MM.1S (cell line): ENCODE measurements at regions not wholly inside any gene's neighbourhood (a gene's known extent, or its start where the extent isn't known, plus 50 kb on each side); places are given as distances from the start of the nearest gene placed in this dataset.

Experiments used
- DNase-seq: peaks from one replicate; pipeline ENCODE4 v3.0.0-alpha.2; 2015
- H2AFZ ChIP-seq: fragments of 300-600 bp; sonication (generic); 2 replicates; pipeline ENCODE4 v1.6.0; 2016; ENCODE audit warnings: antibody characterized with exemption, low read length
- H3F3A ChIP-seq: fragments of 300-600 bp; sonication (generic); 2 replicates; pipeline ENCODE4 v1.6.1; 2016; ENCODE audit warnings: mild to moderate bottlenecking, antibody characterized with exemption, low read length, moderate library complexity, mixed read lengths; ENCODE audit not compliant: insufficient read depth
- H3K27ac ChIP-seq: fragments of 300-600 bp; sonication (generic); 2 replicates; pipeline ENCODE4 v1.5.1; 2016; ENCODE audit warnings: mild to moderate bottlenecking, low read length
- H3K27me3 ChIP-seq: fragments of 300-600 bp; sonication (generic); replicated peaks from 2 replicates; pipeline ENCODE4 v1.6.0; 2016; ENCODE audit warnings: low read length; ENCODE audit not compliant: insufficient read depth
- H3K36me3 ChIP-seq: fragments of 300-600 bp; sonication (generic); replicated peaks from 2 replicates; pipeline ENCODE4 v1.6.1; 2016; ENCODE audit warnings: mild to moderate bottlenecking, low read length, mixed read lengths; ENCODE audit not compliant: insufficient read depth
- H3K4me1 ChIP-seq: fragments of 300-600 bp; sonication (generic); 2 replicates; pipeline ENCODE4 v1.6.1; 2016; ENCODE audit warnings: low read length, mixed read lengths
- H3K4me2 ChIP-seq: fragments of 300-600 bp; sonication (generic); 2 replicates; pipeline ENCODE4 v1.6.0; 2016; ENCODE audit warnings: low read depth, low read length
- H3K4me3 ChIP-seq: fragments of 300-600 bp; sonication (generic); 2 replicates; pipeline ENCODE4 v1.5.1; 2016; ENCODE audit warnings: low read length, mixed read lengths
- H3K79me2 ChIP-seq: fragments of 300-600 bp; sonication (generic); 2 replicates; pipeline ENCODE4 v1.6.1; 2016; ENCODE audit warnings: mixed run types, low read length, mixed read lengths
- H3K9ac ChIP-seq: fragments of 300-600 bp; sonication (generic); 2 replicates; pipeline ENCODE4 v1.6.1; 2016; ENCODE audit warnings: low read length, mixed read lengths
- H3K9me2 ChIP-seq: fragments of 300-600 bp; sonication (generic); replicated peaks from 2 replicates; pipeline ENCODE4 v1.6.1; 2016; ENCODE audit warnings: mild to moderate bottlenecking, low read length, mixed read lengths; ENCODE audit not compliant: insufficient read depth
- H3K9me3 ChIP-seq: fragments of 300-600 bp; sonication (generic); replicated peaks from 2 replicates; pipeline ENCODE4 v1.6.1; 2016; ENCODE audit warnings: mild to moderate bottlenecking, low read length, mixed read lengths; ENCODE audit not compliant: insufficient read depth
- H4K20me1 ChIP-seq: fragments of 300-600 bp; sonication (generic); 2 replicates; pipeline ENCODE4 v1.6.1; 2016; ENCODE audit warnings: mild to moderate bottlenecking, low read length, moderate library complexity, mixed read lengths; ENCODE audit not compliant: insufficient read depth
- CTCF ChIP-seq: fragments of 300-600 bp; sonication (generic); IDR thresholded peaks from 2 replicates; pipeline ENCODE4 v1.5.1; 2016; ENCODE audit warnings: antibody characterized with exemption, low read length, mixed read lengths
- EZH2 ChIP-seq: fragments of 300-600 bp; sonication (generic); optimal IDR thresholded peaks from 2 replicates; pipeline ENCODE3; 2017; ENCODE audit warnings: low read depth, mild to moderate bottlenecking, antibody characterized with exemption, low read length, mixed read lengths
- EZH2phosphoT487 ChIP-seq: fragments of 300-600 bp; sonication (generic); IDR thresholded peaks from 2 replicates; pipeline ENCODE4 v1.6.1; 2018; ENCODE audit warnings: antibody characterized with exemption, low read length

GRCh38 chr6:102501615-102502014 lies 1108.1 kb downstream of the GRIK2 start:
- no peak overlapping the region for H3K4me3 ChIP-seq
- H3K27me3 ChIP-seq = no peaks in the 10 kb centered on the region
- TF ChIP-seq EZH2phosphoT487 = no peak
- no peak for TF ChIP-seq CTCF
- no peak for TF ChIP-seq EZH2
- H4K20me1 ChIP-seq = no peaks in the 10 kb centered on the region
- no peaks in the 10 kb centered on the region for H3K36me3 ChIP-seq
- DNase-seq = no peak
- no peak overlapping the region for H3K4me2 ChIP-seq
- no peaks in the 10 kb centered on the region for H3K4me1 ChIP-seq
- H2AFZ ChIP-seq = no peak overlapping the region
- H3K9ac ChIP-seq = no peak overlapping the region
- H3F3A ChIP-seq = no peaks in the 10 kb centered on the region
- no peaks in the 10 kb centered on the region for H3K9me2 ChIP-seq
- H3K9me3 ChIP-seq = no peaks in the 10 kb centered on the region
- H3K27ac ChIP-seq = no peak overlapping the region
- no peaks in the 10 kb centered on the region for H3K79me2 ChIP-seq

- no peaks in the 10 kb centered on the region for H3K27me3 ChIP-seq
- no peak overlapping the region for H3K9ac ChIP-seq
- no peak for DNase-seq
- no peaks in the 10 kb centered on the region for H4K20me1 ChIP-seq
- H3K9me2 ChIP-seq = no peaks in the 10 kb centered on the region
- no peak overlapping the region for H3K4me3 ChIP-seq
- no peaks in the 10 kb centered on the region for H3K9me3 ChIP-seq
- no peak overlapping the region for H3K4me2 ChIP-seq
- H3K27ac ChIP-seq = no peak overlapping the region
- no peak overlapping the region for H2AFZ ChIP-seq
- H3K79me2 ChIP-seq = no peaks in the 10 kb centered on the region
- no peaks in the 10 kb centered on the region for H3K36me3 ChIP-seq
- no peaks in the 10 kb centered on the region for H3F3A ChIP-seq
- TF ChIP-seq CTCF = no peak
- TF ChIP-seq EZH2 = no peak
- no peak for TF ChIP-seq EZH2phosphoT487
- H3K4me1 ChIP-seq = no peaks in the 10 kb centered on the region
Measured at GRCh38 chr6:102494808-102495207, 1101.3 kb downstream of the GRIK2 start.

- H2AFZ ChIP-seq = no peak overlapping the region
- no peaks in the 10 kb centered on the region for H3K4me1 ChIP-seq
- no peak overlapping the region for H3K4me2 ChIP-seq
- no peaks in the 10 kb centered on the region for H3K27me3 ChIP-seq
- no peaks in the 10 kb centered on the region for H3K9me2 ChIP-seq
- H3K36me3 ChIP-seq = no peaks in the 10 kb centered on the region
- H3K4me3 ChIP-seq = no peak overlapping the region
- no peak for DNase-seq
- no peak overlapping the region for H3K9ac ChIP-seq
- no peaks in the 10 kb centered on the region for H3K79me2 ChIP-seq
- H3K27ac ChIP-seq = no peak overlapping the region
- H4K20me1 ChIP-seq = no peaks in the 10 kb centered on the region
- TF ChIP-seq EZH2 (no peak), CTCF (no peak), EZH2phosphoT487 (no peak)
- H3K9me3 ChIP-seq = no peaks in the 10 kb centered on the region
- no peaks in the 10 kb centered on the region for H3F3A ChIP-seq
Measured at GRCh38 chr6:102493485-102493884, 1100.0 kb downstream of the GRIK2 start.

- Histone ChIP-seq H3K9ac (no peak overlapping the region), H3K9me3 (no peaks in the 10 kb centered on the region), H3K4me1 (no peaks in the 10 kb centered on the region), H3K4me3 (no peak overlapping the region), H3K27ac (no peak overlapping the region), H3K9me2 (no peaks in the 10 kb centered on the region), H3K36me3 (no peaks in the 10 kb centered on the region), H3K27me3 (no peaks in the 10 kb centered on the region), H4K20me1 (no peaks in the 10 kb centered on the region), H3K79me2 (no peaks in the 10 kb centered on the region), H2AFZ (no peak overlapping the region), H3F3A (no peaks in the 10 kb centered on the region), H3K4me2 (no peak overlapping the region)
- no peak for DNase-seq
- TF ChIP-seq EZH2 (no peak), CTCF (no peak), EZH2phosphoT487 (no peak)
Measured at GRCh38 chr6:102488729-102489128, 1095.2 kb downstream of the GRIK2 start.
